GM12872 (cell line): ENCODE measurements at regions not wholly inside any gene's neighbourhood (a gene's known extent, or its start where the extent isn't known, plus 50 kb on each side); places are given as distances from the start of the nearest gene placed in this dataset.
A peak's percentile ranks its signal among the peaks of the same experiment; 100 is the strongest.

Experiments
- TF ChIP-seq, protein P1 (sequence below): IDR thresholded peaks from 3 replicates; pipeline ENCODE4 v1.5.1; 2011; ENCODE audit warnings: low read depth, mild to moderate bottlenecking, low read length, moderate library complexity; ENCODE audit not compliant: insufficient read depth

- TF ChIP-seq, protein P1, sequence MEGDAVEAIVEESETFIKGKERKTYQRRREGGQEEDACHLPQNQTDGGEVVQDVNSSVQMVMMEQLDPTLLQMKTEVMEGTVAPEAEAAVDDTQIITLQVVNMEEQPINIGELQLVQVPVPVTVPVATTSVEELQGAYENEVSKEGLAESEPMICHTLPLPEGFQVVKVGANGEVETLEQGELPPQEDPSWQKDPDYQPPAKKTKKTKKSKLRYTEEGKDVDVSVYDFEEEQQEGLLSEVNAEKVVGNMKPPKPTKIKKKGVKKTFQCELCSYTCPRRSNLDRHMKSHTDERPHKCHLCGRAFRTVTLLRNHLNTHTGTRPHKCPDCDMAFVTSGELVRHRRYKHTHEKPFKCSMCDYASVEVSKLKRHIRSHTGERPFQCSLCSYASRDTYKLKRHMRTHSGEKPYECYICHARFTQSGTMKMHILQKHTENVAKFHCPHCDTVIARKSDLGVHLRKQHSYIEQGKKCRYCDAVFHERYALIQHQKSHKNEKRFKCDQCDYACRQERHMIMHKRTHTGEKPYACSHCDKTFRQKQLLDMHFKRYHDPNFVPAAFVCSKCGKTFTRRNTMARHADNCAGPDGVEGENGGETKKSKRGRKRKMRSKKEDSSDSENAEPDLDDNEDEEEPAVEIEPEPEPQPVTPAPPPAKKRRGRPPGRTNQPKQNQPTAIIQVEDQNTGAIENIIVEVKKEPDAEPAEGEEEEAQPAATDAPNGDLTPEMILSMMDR = peak; percentile 49; the same call in 2 of the 3 replicates
Observed at GRCh38 chr1:190615818-190616217, 138.2 kb upstream of the BRINP3 start.

- TF ChIP-seq, protein P1 = no peak
Observed at GRCh38 chr1:190616235-190616634, 138.6 kb upstream of the BRINP3 start.

- TF ChIP-seq, protein P1 = no peak
Observed at GRCh38 chr1:190619724-190620123, 142.1 kb upstream of the BRINP3 start.

- TF ChIP-seq, protein P1 = peak; percentile 12; the same call in 1 of the 3 replicates
Observed at GRCh38 chr1:190633488-190633887, 155.8 kb upstream of the BRINP3 start.

DNA sequence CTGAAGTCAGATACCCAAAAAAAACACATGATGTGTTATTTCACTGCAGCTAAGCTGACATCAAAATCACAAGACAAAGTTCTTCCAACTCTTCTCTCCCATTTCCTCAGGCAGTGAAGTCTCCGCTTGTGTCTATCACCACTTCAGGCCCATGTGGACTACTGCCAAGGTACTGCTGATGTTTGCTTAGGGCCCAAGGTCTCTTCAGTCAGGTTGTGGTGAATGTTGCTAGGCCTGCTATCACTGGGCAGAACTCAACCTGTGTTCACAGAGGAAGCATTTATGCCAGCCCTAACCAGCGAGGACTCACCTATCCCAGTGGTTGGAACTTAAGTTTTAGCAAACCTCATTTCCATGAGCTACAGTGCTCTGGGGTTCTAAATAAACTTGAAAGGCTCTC lies 156.5 kb upstream of the BRINP3 start:
- TF ChIP-seq, protein P1 = no peak

- TF ChIP-seq, protein P1 = no peak
Observed at GRCh38 chr1:190649553-190649952, 171.9 kb upstream of the BRINP3 start.

DNA sequence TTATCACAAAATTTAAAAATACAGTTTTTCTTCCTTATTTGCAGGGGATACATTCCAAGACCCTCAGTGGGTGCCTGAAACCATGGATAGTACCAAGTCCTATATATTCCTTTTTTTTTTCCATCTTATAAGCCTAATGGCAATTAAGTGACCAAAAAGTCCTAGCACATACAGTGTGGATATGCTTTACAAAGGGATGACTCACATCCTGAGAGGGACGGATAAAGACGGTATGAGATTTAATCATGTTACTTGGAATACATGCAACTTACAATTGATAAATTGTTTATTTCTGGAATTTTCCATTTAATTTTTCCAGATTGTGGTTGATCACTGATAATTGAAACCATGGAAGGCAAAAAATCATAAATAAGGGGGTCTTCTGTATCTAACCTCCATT lies 181.2 kb upstream of the BRINP3 start:
- TF ChIP-seq, protein P1 = no peak

DNA sequence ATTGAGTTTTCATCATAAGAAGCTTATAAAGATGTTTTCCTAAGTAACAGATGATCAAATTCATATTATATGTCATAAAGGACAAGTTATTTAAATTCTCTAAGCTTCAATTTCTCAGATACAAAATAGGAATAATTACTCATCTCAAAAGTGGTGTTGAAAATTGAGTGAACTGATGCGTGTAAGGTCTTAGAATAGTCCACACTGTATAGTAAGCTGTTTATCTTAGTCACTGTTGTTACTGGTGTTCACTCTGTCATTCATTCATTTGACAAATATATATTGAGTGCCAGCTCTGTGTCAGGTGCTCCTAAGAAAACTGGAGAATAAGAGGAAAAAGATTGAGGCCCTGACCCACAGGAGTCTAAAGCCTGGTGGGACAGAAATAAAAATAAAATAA lies 186.3 kb upstream of the BRINP3 start:
- TF ChIP-seq, protein P1 = no peak
